ENCODE measurements at regions not wholly inside any gene's neighbourhood (a gene's known extent, or its start where the extent isn't known, plus 50 kb on each side); places are given as distances from the start of the nearest gene placed in this dataset.

DNA sequence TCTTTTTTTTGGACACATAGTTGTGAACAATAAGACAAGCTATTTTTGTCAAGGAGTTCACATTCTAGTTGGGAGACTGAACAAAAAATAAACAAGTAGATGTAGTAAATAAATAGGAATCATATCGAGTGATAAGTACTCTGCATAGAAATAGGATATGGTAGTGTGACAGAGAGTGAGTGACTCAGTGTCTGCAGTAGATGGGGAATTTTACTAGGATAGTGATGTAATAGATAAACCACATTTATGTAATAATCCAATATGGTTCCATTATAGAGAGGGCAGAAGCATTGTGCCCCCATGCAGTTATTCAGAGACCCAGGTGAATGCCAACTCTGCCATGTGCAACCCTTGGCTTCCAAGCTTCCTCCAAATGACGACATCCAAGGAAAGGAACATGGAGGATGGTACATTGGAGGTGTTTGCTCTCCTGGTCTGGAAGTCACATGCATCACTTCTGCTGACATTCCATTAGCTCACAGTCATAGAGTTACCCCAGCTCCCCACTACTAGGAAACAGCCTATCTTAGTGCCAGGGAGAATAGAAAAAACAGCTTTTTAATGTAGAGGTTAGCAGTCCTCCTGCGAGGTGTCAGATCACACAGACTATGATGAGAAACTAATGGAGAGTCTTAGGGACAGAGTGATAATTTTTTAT lies 595.4 kb downstream of the NYAP2 start:
- no peaks in the 10 kb centered on the region for H4K20me1 ChIP-seq (ENCODE audit: insufficient read depth, low read length)
- H3K4me3 ChIP-seq (replicated peaks in 1 of 3; ENCODE audit: insufficient read depth in 1 of 3, low read depth in 2 of 3, low read length in 3 of 3): no peak overlapping the region
- H3K9me3 ChIP-seq (ENCODE audit: low read length): no peaks in the 10 kb centered on the region
- H3K4me1 ChIP-seq (ENCODE audit: insufficient read depth, low read length): no peaks in the 10 kb centered on the region
- BruUV-seq (replicated peaks): no TSS peak
- no peaks in the 10 kb centered on the region for H3K79me2 ChIP-seq (ENCODE audit: insufficient read depth, low read length)
- H3K9ac ChIP-seq (ENCODE audit: insufficient read depth, low read depth, low read length): no peak overlapping the region
- H2AFZ ChIP-seq (ENCODE audit: low read length): no peak overlapping the region
- DNase-seq (ENCODE audit: low spot score): no peak
- H3K27me3 ChIP-seq (ENCODE audit: control insufficient read depth in 1 of 2, insufficient read depth in 2 of 2, low read length in 2 of 2): no peaks in the 10 kb centered on the region
- CTCF ChIA-PET (ENCODE audit: low intra/inter-chr PET ratio, low total read pairs): no interaction called here
- no peak for FAIRE-seq
- no peaks in the 10 kb centered on the region for H3K36me3 ChIP-seq (replicated peaks in 1 of 2; ENCODE audit: control insufficient read depth in 1 of 2, insufficient read depth in 2 of 2, low read length in 2 of 2)
- in situ Hi-C loops (cut with HindIII; ENCODE audit: extremely low pct_ligation_motif_present, low pct_unique_long_range_greater_than_20kb): no loop called here
- intact Hi-C loops (cut with micrococcal nuclease; ENCODE audit: unreplicated experiment): no loop called here
- no peak overlapping the region for H3K4me2 ChIP-seq (ENCODE audit: low read depth, low read length)
- POLR2A ChIA-PET: no interaction called here
- H3K27ac ChIP-seq (ENCODE audit: extremely low read length, insufficient read depth, low read length): no peak overlapping the region
- 42% methylated on average over 3 of the region's 3 CpGs for WGBS (ENCODE audit: low lambda C conversion rate)
- TF ChIP-seq, protein P1, sequence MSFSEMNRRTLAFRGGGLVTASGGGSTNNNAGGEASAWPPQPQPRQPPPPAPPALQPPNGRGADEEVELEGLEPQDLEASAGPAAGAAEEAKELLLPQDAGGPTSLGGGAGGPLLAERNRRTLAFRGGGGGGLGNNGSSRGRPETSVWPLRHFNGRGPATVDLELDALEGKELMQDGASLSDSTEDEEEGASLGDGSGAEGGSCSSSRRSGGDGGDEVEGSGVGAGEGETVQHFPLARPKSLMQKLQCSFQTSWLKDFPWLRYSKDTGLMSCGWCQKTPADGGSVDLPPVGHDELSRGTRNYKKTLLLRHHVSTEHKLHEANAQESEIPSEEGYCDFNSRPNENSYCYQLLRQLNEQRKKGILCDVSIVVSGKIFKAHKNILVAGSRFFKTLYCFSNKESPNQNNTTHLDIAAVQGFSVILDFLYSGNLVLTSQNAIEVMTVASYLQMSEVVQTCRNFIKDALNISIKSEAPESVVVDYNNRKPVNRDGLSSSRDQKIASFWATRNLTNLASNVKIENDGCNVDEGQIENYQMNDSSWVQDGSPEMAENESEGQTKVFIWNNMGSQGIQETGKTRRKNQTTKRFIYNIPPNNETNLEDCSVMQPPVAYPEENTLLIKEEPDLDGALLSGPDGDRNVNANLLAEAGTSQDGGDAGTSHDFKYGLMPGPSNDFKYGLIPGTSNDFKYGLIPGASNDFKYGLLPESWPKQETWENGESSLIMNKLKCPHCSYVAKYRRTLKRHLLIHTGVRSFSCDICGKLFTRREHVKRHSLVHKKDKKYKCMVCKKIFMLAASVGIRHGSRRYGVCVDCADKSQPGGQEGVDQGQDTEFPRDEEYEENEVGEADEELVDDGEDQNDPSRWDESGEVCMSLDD (CRISPR knock-in tag; IDR thresholded peaks at IDR 0.05; ENCODE audit: borderline replicate concordance): no peak
- TF ChIP-seq, protein P2, sequence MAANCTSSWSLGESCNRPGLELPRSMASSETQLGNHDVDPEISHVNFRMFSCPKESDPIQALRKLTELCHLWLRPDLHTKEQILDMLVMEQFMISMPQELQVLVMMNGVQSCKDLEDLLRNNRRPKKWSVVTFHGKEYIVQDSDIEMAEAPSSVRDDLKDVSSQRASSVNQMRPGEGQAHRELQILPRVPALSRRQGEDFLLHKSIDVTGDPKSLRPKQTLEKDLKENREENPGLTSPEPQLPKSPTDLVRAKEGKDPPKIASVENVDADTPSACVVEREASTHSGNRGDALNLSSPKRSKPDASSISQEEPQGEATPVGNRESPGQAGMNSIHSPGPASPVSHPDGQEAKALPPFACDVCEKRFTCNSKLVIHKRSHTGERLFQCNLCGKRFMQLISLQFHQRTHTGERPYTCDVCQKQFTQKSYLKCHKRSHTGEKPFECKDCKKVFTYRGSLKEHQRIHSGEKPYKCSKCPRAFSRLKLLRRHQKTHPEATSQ (CRISPR knock-in tag; IDR thresholded peaks at IDR 0.05; ENCODE audit: borderline replicate concordance): no peak
- TF ChIP-seq ATF7 (IDR thresholded peaks at IDR 0.05) (peak; percentile 26; the same call in 1 of the 2 replicates), ATF7 (CRISPR knock-in tag; IDR thresholded peaks at IDR 0.05) (no peak), SAP130 (CRISPR knock-in tag; IDR thresholded peaks at IDR 0.05; ENCODE audit: low read depth) (no peak), PHF21A (CRISPR knock-in tag; IDR thresholded peaks at IDR 0.05) (no peak), ZNF839 (CRISPR knock-in tag; IDR thresholded peaks at IDR 0.05; ENCODE audit: borderline replicate concordance) (no peak)
- no peak for ATAC-seq
